Liver (tissue), 8 donors: ENCODE measurements at regions not wholly inside any gene's neighbourhood (a gene's known extent, or its start where the extent isn't known, plus 50 kb on each side); places are given as distances from the start of the nearest gene placed in this dataset.

ENCODE experiments used
- DNase-seq: peaks from one replicate; pipeline ENCODE4 v3.0.0-alpha.2; 2017; ENCODE audit warnings: low spot score
- H3K27ac ChIP-seq, 2 donors: one replicate each; pipeline ENCODE4 v1.7.0; 2013; ENCODE audit warnings: inconsistent platforms in 2 of 2, low read length in 2 of 2, control low read depth in 1 of 2, low read depth in 1 of 2, mild to moderate bottlenecking in 1 of 2
- H3K27me3 ChIP-seq, 4 donors: one replicate each; pipeline versions ENCODE4 v1.6.1 to v1.7.0; 2013; ENCODE audit warnings: low read length in 3 of 4, inconsistent platforms in 1 of 4, mild to moderate bottlenecking in 1 of 4, moderate library complexity in 1 of 4; ENCODE audit not compliant: control insufficient read depth in 4 of 4, insufficient read depth in 4 of 4
- H3K36me3 ChIP-seq, 4 donors: one replicate each; pipeline versions ENCODE4 v1.6.1 to v1.7.0; 2013; ENCODE audit warnings: low read length in 3 of 4, mild to moderate bottlenecking in 3 of 4, low read depth in 1 of 4, moderate library complexity in 1 of 4; ENCODE audit not compliant: control insufficient read depth in 4 of 4, insufficient read depth in 3 of 4
- H3K4me1 ChIP-seq, 4 donors: one replicate each; pipeline versions ENCODE4 v1.6.1 to v1.7.0; 2013; ENCODE audit warnings: low read length in 3 of 4, mild to moderate bottlenecking in 3 of 4, moderate library complexity in 1 of 4; ENCODE audit not compliant: control insufficient read depth in 4 of 4, insufficient read depth in 4 of 4
- H3K4me3 ChIP-seq, 3 donors: one replicate each; pipeline versions ENCODE4 v1.6.1 to v1.7.0; 2013; ENCODE audit warnings: low read length in 3 of 3, control low read depth in 1 of 3, low read depth in 1 of 3, mild to moderate bottlenecking in 1 of 3
- H3K9ac ChIP-seq, 2 donors: one replicate each; pipeline ENCODE4 v1.7.0; 2013; ENCODE audit warnings: low read length in 2 of 2, mild to moderate bottlenecking in 2 of 2, moderate library complexity in 2 of 2, control low read depth in 1 of 2, low read depth in 1 of 2
- H3K9me3 ChIP-seq, 4 donors: one replicate each; pipeline versions ENCODE4 v1.6.1 to v1.7.0; 2013; ENCODE audit warnings: low read length in 3 of 4; ENCODE audit not compliant: control insufficient read depth in 4 of 4
- ATF3 ChIP-seq: IDR thresholded peaks from 2 replicates; pipeline ENCODE4 v1.6.1; 2016; ENCODE audit warnings: antibody characterized with exemption
- CTCF ChIP-seq: fragments of 150-350 bp; IDR thresholded peaks from 2 replicates; pipeline ENCODE4 v1.5.1; 2017; ENCODE audit warnings: improper control_type of control experiment, low read depth, low read length; ENCODE audit not compliant: missing input control
- EGR1 ChIP-seq, 2 donors: IDR thresholded peaks; 2 replicates each; pipeline ENCODE4 v1.6.1; 2016 to 2018; ENCODE audit warnings: antibody characterized with exemption in 2 of 2, low read depth in 2 of 2
- FOXA1 ChIP-seq: IDR thresholded peaks from 2 replicates; pipeline ENCODE4 v1.6.1; 2016; ENCODE audit warnings: antibody characterized with exemption
- FOXA2 ChIP-seq: IDR thresholded peaks from 2 replicates; pipeline ENCODE4 v1.6.1; 2016; ENCODE audit warnings: antibody characterized with exemption
- GABPA ChIP-seq, 2 donors: IDR thresholded peaks in 1 of 2; conservative IDR thresholded peaks in 1 of 2; 2 replicates each; pipeline ENCODE4 v1.6.1; 2016; ENCODE audit warnings: antibody characterized with exemption in 2 of 2, mild to moderate bottlenecking in 1 of 2, moderate library complexity in 1 of 2
- HNF4A ChIP-seq, 2 donors: conservative IDR thresholded peaks; 2 replicates each; pipeline ENCODE4 v1.6.1; 2016; ENCODE audit warnings: antibody characterized with exemption in 2 of 2, mild to moderate bottlenecking in 2 of 2
- HNF4G ChIP-seq: IDR thresholded peaks from 2 replicates; pipeline ENCODE4 v1.6.1; 2016; ENCODE audit warnings: antibody characterized with exemption
- JUND ChIP-seq, 2 donors: IDR thresholded peaks; 2 replicates each; pipeline ENCODE4 v1.6.1; 2016; ENCODE audit warnings: antibody characterized with exemption in 2 of 2
- MAX ChIP-seq: IDR thresholded peaks from 2 replicates; pipeline ENCODE4 v1.6.1; 2016; ENCODE audit warnings: antibody characterized with exemption
- NR2F2 ChIP-seq: IDR thresholded peaks from 2 replicates; pipeline ENCODE4 v1.6.1; 2016; ENCODE audit warnings: antibody characterized with exemption
- RAD21 ChIP-seq, 2 donors: IDR thresholded peaks; 2 replicates each; pipeline ENCODE4 v1.6.1; 2016; ENCODE audit warnings: antibody characterized with exemption in 2 of 2, mild to moderate bottlenecking in 2 of 2
- REST ChIP-seq: IDR thresholded peaks from 2 replicates; pipeline ENCODE4 v1.6.1; 2016; ENCODE audit warnings: antibody characterized with exemption, mild to moderate bottlenecking
- RXRA ChIP-seq, 2 donors: IDR thresholded peaks; 2 replicates each; pipeline ENCODE4 v1.6.1; 2017 to 2018; ENCODE audit warnings: antibody characterized with exemption in 2 of 2, mild to moderate bottlenecking in 1 of 2
- SP1 ChIP-seq: IDR thresholded peaks from 2 replicates; pipeline ENCODE4 v1.6.1; 2018; ENCODE audit warnings: antibody characterized with exemption, mild to moderate bottlenecking
- TAF1 ChIP-seq: conservative IDR thresholded peaks from 2 replicates; pipeline ENCODE4 v1.6.1; 2016; ENCODE audit warnings: antibody characterized with exemption, mild to moderate bottlenecking
- ZBTB33 ChIP-seq: IDR thresholded peaks from 2 replicates; pipeline ENCODE4 v1.6.1; 2016; ENCODE audit warnings: antibody characterized with exemption
- WGBS: extraction: QIAGEN DNeasy Blood & Tissue Kit; methylation state at CpG from one replicate; pipeline ENCODE4 v1.1.7; 2013; 5-methylcytosine and 5-hydroxymethylcytosine counted together
- donor health status: healthy.
- donor health status: healthy.
- donor health status: healthy.
- donor health status: healthy.
- donor health status: healthy.

GRCh38 chr12:92614502-92614901 is 88.3 kb upstream of the PLEKHG7 start:
- TF ChIP-seq JUND (IDR thresholded peaks at IDR 0.05) = no peak
- TF ChIP-seq ZBTB33 = no peak
- TF ChIP-seq SP1 = no peak
- TF ChIP-seq MAX = no peak
- no peak for TF ChIP-seq EGR1 (IDR thresholded peaks at IDR 0.05; ENCODE audit: low read depth in 2 of 2)
- no peak for TF ChIP-seq RXRA (IDR thresholded peaks at IDR 0.05)
- TF ChIP-seq HNF4A (conservative IDR thresholded peaks at IDR 0.05) = no peak
- TF ChIP-seq NR2F2 = no peak
- no peak for TF ChIP-seq RAD21 (IDR thresholded peaks at IDR 0.05)
- no peak for TF ChIP-seq TAF1
- no peak for TF ChIP-seq ATF3
- TF ChIP-seq GABPA (IDR thresholded peaks at IDR 0.05 in 1 of 2, conservative IDR thresholded peaks at IDR 0.05 in 1 of 2) = no peak
- no peak for TF ChIP-seq FOXA1
- TF ChIP-seq REST = no peak
- no peak for TF ChIP-seq FOXA2
- no peaks in the 10 kb centered on the region for H3K27me3 ChIP-seq
- no peaks in the 10 kb centered on the region for H3K4me1 ChIP-seq
- H3K27ac ChIP-seq = no peak overlapping the region
- no peak overlapping the region for H3K9ac ChIP-seq
- no peaks in the 10 kb centered on the region for H3K9me3 ChIP-seq
- 91% methylated on average over 4 of the region's 4 CpGs for WGBS
- no peak for DNase-seq
- H3K4me3 ChIP-seq = no peak overlapping the region
- H3K36me3 ChIP-seq = no peaks in the 10 kb centered on the region

GRCh38 chr12:92614001-92614400 is 88.8 kb upstream of the PLEKHG7 start:
- 89% methylated on average over 2 of the region's 2 CpGs for WGBS

More at GRCh38 chr12:92614001-92614400, 88.8 kb upstream of the PLEKHG7 start:
- no peaks in the 10 kb centered on the region for H3K9me3 ChIP-seq
- no peak overlapping the region for H3K4me3 ChIP-seq
- H3K9ac ChIP-seq = no peak overlapping the region
- no peak overlapping the region for H3K27ac ChIP-seq
- H3K27me3 ChIP-seq = no peaks in the 10 kb centered on the region
- H3K4me1 ChIP-seq = no peaks in the 10 kb centered on the region
- no peaks in the 10 kb centered on the region for H3K36me3 ChIP-seq
- TF ChIP-seq RXRA (IDR thresholded peaks at IDR 0.05) (no peak), MAX (no peak), EGR1 (IDR thresholded peaks at IDR 0.05; ENCODE audit: low read depth in 2 of 2) (no peak), JUND (IDR thresholded peaks at IDR 0.05) (no peak), NR2F2 (no peak), TAF1 (no peak), CTCF (no peak), HNF4G (no peak), ZBTB33 (no peak)
- DNase-seq = no peak
